Fibroblast of skin of back (primary cell): ENCODE measurements at regions not wholly inside any gene's neighbourhood (a gene's known extent, or its start where the extent isn't known, plus 50 kb on each side); places are given as distances from the start of the nearest gene placed in this dataset.

Experiments used
- DNase-seq: peaks from one replicate; pipeline ENCODE4 v3.0.0-alpha.2; 2013

DNA sequence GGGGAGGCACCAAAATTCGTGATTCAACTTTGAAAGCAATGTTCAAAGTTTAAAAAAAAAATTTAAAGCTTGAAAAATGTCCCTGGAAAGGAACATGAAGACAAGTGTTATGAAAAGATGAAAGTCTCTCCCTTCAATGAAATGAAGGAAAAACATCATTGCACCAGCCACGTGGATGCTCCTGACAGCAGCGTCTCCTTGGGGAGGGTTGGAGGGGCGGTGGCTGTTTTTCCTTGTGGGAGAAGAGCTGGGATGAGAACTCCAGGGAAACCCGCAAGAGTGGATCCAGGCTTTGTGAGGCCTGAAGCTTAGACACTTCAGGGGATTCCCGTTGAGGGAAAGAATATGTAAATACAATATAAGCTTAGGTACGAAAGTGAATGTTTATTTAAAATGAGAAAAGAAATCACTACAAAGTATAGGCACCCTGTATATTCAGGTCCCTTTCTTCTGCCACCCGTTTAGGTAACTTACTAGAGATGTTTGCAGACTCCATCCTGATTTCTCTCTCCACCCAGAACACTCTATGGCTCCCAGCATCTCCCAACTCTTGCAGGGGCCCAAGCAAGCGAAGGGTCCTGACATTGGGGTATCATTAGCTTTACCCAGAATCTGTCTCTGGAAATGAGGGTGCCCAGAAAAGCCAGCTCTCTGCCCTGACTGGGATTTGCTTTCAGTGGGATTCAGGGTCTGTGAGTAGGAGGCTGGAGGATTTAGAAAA, 63.1 kb upstream of the BAIAP2L1 start:
- no peak for DNase-seq

DNA sequence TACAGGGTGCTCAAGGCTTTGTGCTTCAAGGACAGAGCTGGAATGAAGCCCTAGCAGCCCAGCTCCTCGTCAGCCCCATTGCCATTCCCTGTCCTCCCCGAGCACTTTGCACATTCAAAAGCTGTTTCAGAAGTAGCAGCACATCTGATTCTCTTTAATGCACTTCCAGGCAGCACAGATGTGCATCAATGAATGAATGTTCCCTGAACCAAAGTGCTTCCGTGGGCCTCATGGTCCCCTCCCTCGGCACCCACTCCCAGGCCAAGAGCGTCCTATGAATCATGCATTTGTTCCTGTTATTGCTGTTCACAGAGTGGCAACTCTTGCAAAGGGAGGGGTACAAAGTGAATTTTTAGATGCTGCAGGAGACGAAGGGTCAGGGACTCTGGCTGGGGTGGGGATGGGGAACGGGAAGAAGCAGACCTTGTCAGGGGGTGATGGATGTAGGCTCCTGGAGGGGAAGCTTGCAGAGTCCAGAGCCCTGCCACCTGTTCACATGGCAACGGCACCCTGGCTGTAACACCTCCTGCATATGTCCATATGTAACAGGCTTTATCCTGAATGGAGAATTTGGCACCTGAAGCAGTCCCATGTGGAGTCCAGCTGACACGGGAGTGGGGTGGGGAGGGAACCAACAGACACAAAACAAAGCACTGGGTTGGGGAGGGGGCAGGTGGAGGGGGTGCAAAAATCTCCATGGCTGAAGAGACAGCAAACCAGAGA, 62.2 kb upstream of the BAIAP2L1 start:
- no peak for DNase-seq

DNA sequence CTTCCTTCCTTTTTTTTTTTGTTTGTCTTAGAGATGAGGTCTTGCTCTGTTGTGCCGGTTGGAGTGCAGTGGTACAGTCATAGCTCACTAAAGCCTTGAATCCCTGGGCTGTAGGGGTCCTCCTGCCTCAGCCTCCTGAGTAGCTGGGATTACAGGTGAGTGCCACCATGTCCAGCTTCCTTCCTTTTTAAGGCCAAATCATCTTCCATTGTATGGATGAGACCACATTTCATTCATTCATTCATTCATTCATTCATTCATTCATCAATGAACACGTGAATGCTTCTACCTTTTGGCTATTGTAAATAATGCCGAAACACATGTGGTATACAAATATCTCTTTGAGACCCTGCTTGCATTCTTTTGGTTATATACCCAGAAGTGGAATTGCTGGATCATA, 60.0 kb upstream of the BAIAP2L1 start:
- DNase-seq = no peak

DNA sequence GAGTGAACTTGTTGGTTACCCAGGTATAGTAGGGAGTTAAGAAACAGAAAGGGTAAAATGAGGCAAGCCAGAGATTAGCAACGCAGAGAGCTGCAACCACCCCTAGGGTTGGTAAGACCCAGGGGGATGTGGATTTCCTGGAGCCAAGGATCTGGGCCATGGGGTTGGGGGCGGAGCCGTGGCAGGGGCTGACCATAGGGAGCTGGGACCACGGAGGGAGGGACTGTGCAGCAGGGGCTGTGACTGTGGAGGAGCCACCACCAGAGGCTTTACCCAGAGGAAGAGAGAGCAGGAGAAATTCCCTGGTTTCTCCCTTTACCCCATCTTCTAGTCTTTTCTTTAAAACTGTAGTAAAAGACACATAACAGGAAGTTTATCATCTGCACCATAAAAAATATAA, 58.6 kb upstream of the BAIAP2L1 start:
- DNase-seq = no peak

DNA sequence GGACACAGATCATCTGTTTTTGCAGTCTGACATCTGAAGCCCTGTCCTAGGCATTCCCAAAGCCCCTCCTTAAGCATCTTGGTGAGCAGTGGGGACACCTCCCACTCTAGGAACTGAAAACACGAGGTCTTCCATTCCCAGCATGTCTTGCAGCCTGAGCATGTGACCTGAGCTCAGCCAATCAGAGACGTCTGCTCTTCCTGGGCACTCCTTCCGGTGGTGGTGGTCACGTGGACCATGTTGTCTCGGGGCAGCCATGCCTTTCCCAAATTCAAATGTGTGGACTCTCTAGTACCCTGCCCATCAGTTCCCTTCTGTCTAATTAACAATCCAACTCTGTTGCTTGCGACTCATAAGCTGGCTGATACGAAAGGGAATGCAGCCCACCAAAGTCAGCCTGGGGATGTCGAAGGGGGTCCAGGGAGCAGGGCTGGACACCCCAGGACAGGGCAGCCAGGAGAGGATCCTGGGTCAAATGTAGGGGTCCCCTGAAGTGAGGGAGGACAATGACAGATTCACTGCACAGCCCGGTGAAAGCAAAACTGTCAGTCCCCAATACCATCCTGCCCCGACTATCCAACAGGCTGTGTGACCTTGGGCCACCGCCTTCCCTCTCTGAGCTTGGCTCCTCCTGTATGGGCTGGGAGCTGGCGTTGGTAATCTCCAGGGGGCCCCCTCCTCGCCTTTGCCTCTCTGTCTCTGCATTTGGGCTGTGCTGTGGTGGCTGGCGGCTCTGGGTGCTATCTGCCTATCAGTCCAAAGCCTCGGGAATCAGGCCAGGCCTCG, 57.4 kb upstream of the BAIAP2L1 start:
- DNase-seq = no peak

DNA sequence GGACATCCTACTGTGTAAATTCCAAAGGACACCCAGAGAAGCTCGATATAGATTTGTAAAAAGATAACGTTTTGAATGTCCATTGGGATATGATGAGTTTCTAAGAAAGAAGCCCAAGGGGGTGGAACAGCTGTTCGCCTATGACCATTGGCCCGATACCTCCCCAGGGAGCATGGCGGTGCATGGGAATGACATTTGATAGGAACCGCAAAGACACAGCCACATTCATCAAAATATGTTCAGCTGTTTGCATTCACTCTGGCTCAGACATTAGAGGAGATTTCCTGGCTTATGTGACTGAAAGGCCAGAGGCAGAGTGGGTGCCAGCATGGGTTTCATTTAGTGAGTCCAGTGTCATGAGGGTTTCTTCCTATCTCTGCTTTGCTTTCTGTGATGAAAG, 56.0 kb upstream of the BAIAP2L1 start:
- no peak for DNase-seq

DNA sequence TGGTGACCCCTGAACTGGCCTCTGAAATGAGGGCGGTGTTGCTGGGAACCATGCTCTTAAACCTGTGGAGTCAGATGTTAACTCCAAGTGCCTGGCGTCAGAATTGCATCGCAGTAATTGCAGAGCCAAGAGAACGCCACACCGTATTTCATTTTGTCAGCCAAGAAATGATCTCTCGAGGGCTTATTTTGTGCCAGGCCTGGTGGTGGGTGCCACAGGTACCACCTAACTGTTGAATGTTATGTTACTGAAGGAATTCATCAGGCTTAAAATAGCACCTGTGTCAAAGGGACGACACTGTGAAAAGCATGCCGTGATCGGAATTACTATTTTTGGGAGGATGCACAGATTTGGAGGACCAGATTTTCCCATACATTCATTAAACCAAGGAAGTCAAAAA, 51.9 kb upstream of the BAIAP2L1 start:
- DNase-seq = no peak
